ENCODE measurements at regions not wholly inside any gene's neighbourhood (a gene's known extent, or its start where the extent isn't known, plus 50 kb on each side); places are given as distances from the start of the nearest gene placed in this dataset.

GRCh38 chr5:145479271-145479670 is 355.9 kb downstream of the PRELID2 start:
- TF ChIP-seq, protein P1, sequence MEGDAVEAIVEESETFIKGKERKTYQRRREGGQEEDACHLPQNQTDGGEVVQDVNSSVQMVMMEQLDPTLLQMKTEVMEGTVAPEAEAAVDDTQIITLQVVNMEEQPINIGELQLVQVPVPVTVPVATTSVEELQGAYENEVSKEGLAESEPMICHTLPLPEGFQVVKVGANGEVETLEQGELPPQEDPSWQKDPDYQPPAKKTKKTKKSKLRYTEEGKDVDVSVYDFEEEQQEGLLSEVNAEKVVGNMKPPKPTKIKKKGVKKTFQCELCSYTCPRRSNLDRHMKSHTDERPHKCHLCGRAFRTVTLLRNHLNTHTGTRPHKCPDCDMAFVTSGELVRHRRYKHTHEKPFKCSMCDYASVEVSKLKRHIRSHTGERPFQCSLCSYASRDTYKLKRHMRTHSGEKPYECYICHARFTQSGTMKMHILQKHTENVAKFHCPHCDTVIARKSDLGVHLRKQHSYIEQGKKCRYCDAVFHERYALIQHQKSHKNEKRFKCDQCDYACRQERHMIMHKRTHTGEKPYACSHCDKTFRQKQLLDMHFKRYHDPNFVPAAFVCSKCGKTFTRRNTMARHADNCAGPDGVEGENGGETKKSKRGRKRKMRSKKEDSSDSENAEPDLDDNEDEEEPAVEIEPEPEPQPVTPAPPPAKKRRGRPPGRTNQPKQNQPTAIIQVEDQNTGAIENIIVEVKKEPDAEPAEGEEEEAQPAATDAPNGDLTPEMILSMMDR (IDR thresholded peaks at IDR 0.05) = no peak
- TF ChIP-seq POLR2A (IDR thresholded peaks at IDR 0.05) = no peak
